SK-N-SH (cell line): ENCODE measurements at regions not wholly inside any gene's neighbourhood (a gene's known extent, or its start where the extent isn't known, plus 50 kb on each side); places are given as distances from the start of the nearest gene placed in this dataset.

ENCODE experiments used
- CTCF ChIA-PET: fragments of 300-600, 350-600 bp; formaldehyde crosslinking; extraction: SDS; loops from one replicate; lab custom pipeline; 2021; lab: Yijun Ruan, JAX
- POLR2A ChIA-PET: fragments of 350-600 bp; sonication (Branson Sonifier 250); formaldehyde crosslinking; extraction: SDS; loops from one replicate; lab custom pipeline; 2020; ENCODE audit warnings: antibody characterized with exemption, inconsistent platforms; lab: Yijun Ruan, JAX
- DNase-seq: peaks from one replicate; pipeline ENCODE4 v3.0.0; 2012
- H2AFZ ChIP-seq: fragments of 200-600 bp; sonication (generic); 2 replicates; pipeline ENCODE4 v1.8.1; 2016; ENCODE audit warnings: antibody characterized with exemption, mild to moderate bottlenecking, low read depth
- H3F3A ChIP-seq: fragments of 200-600 bp; sonication (generic); replicated peaks from 2 replicates; pipeline ENCODE3; 2016; ENCODE audit warnings: antibody characterized with exemption, mild to moderate bottlenecking; ENCODE audit not compliant: insufficient read depth
- H3K27ac ChIP-seq, 2 experiments: fragments of 200-500 bp in 1 of 2; fragments of 200-600 bp in 1 of 2; sonication (Bioruptor generic) in 1 of 2; sonication (generic), shearing (Covaris generic) in 1 of 2; 2 replicates each; pipeline versions ENCODE4 v1.5.1 to v1.6.1; 2014 to 2016; ENCODE audit warnings: low read depth in 2 of 2, inconsistent platforms in 1 of 2, low read length in 1 of 2, mild to moderate bottlenecking in 1 of 2, mixed read lengths in 1 of 2
- H3K27me3 ChIP-seq: fragments of 200-600 bp; sonication (generic), shearing (Covaris generic); 2 replicates; pipeline ENCODE4 v1.6.1; 2016; ENCODE audit warnings: mixed run types; ENCODE audit not compliant: insufficient read depth
- H3K36me3 ChIP-seq, 2 experiments: fragments of 200-500 bp in 1 of 2; fragments of 200-600 bp in 1 of 2; sonication (Bioruptor generic) in 1 of 2; sonication (generic) in 1 of 2; replicated peaks in 1 of 2; 2 replicates each; pipeline versions ENCODE3 to v1.5.1; 2014 to 2016; ENCODE audit warnings: low read length in 1 of 2, mild to moderate bottlenecking in 1 of 2; ENCODE audit not compliant: insufficient read depth in 2 of 2, control insufficient read depth in 1 of 2
- H3K4me1 ChIP-seq, 2 experiments: fragments of 200-500 bp in 1 of 2; fragments of 200-600 bp in 1 of 2; sonication (Bioruptor generic) in 1 of 2; sonication (generic), shearing (Covaris generic) in 1 of 2; 2 replicates each; pipeline versions ENCODE4 v1.5.1 to v1.6.1; 2014 to 2016; ENCODE audit warnings: low read depth in 1 of 2, low read length in 1 of 2, mixed run types in 1 of 2; ENCODE audit not compliant: insufficient read depth in 2 of 2, control insufficient read depth in 1 of 2
- H3K4me2 ChIP-seq: fragments of 200-600 bp; sonication (generic), shearing (Covaris generic); 2 replicates; pipeline ENCODE4 v1.6.1; 2017; ENCODE audit warnings: mixed run types
- H3K4me3 ChIP-seq, 2 experiments: fragments of 200-500 bp in 1 of 2; fragments of 200-600 bp in 1 of 2; sonication (Bioruptor generic) in 1 of 2; sonication (generic), shearing (Covaris generic) in 1 of 2; 2 replicates each; pipeline versions ENCODE4 v1.5.1 to v1.8.1; 2014 to 2016; ENCODE audit warnings: low read depth in 2 of 2, inconsistent platforms in 1 of 2, low read length in 1 of 2, mild to moderate bottlenecking in 1 of 2, mixed read lengths in 1 of 2, moderate library complexity in 1 of 2
- H3K79me2 ChIP-seq: fragments of 200-600 bp; sonication (generic); 2 replicates; pipeline ENCODE4 v1.8.1; 2017; ENCODE audit warnings: mild to moderate bottlenecking; ENCODE audit not compliant: insufficient read depth
- H3K9ac ChIP-seq: fragments of 200-600 bp; sonication (generic); 2 replicates; pipeline ENCODE4 v1.6.1; 2017; ENCODE audit warnings: mixed run types
- H3K9me2 ChIP-seq: fragments of 200-600 bp; sonication (generic); 2 replicates; pipeline ENCODE4 v1.6.1; 2017; ENCODE audit warnings: mixed run types
- H3K9me3 ChIP-seq: fragments of 200-600 bp; sonication (generic); 2 replicates; pipeline ENCODE4 v1.6.1; 2017; ENCODE audit warnings: mixed run types, mild to moderate bottlenecking, moderate library complexity
- H4K20me1 ChIP-seq: fragments of 200-600 bp; sonication (generic); 2 replicates; pipeline ENCODE4 v1.6.1; 2017; ENCODE audit warnings: mild to moderate bottlenecking, mixed run types; ENCODE audit not compliant: insufficient read depth
- CTCF ChIP-seq: fragments of 200-600 bp; sonication (generic); IDR thresholded peaks from 2 replicates; pipeline ENCODE4 v1.6.1; 2017; ENCODE audit warnings: antibody characterized with exemption, mild to moderate bottlenecking, moderate library complexity
- ELF1 ChIP-seq: IDR thresholded peaks from 2 replicates; pipeline ENCODE4 v1.4.0; 2012
- EP300 ChIP-seq, 2 experiments: IDR thresholded peaks; 2 replicates each; pipeline versions ENCODE4 v1.4.0 to v1.6.1; 2012; ENCODE audit warnings: borderline replicate concordance in 1 of 2, low read depth in 1 of 2, low read length in 1 of 2
- EZH2phosphoT487 ChIP-seq: fragments of 200-600 bp; sonication (generic); IDR thresholded peaks from 2 replicates; pipeline ENCODE4 v1.6.1; 2017; ENCODE audit warnings: low read depth, mixed run types, mild to moderate bottlenecking, antibody characterized with exemption, moderate library complexity, borderline replicate concordance
- FOSL2 ChIP-seq: IDR thresholded peaks from 2 replicates; pipeline ENCODE4 v1.4.0; 2012; ENCODE audit warnings: low read depth, mild to moderate bottlenecking, moderate library complexity, borderline replicate concordance
- FOXJ3 ChIP-seq: sonication (generic); formaldehyde crosslinking; IDR thresholded peaks from 2 replicates; pipeline ENCODE4 v1.5.1; 2020; ENCODE audit warnings: mild to moderate bottlenecking, missing genetic modification reagents
- FOXM1 ChIP-seq: IDR thresholded peaks from 2 replicates; pipeline ENCODE4 v1.4.0; 2012; ENCODE audit warnings: low read depth, mild to moderate bottlenecking
- IRF3 ChIP-seq: fragments of 150-350 bp; IDR thresholded peaks from 2 replicates; pipeline ENCODE4 v1.6.1; 2016; ENCODE audit warnings: mild to moderate bottlenecking, low read depth, low read length
- JUND ChIP-seq: IDR thresholded peaks from 2 replicates; pipeline ENCODE4 v1.4.0; 2012
- NRF1 ChIP-seq: IDR thresholded peaks from 2 replicates; pipeline ENCODE4 v1.6.1; 2012; ENCODE audit warnings: low read depth, mild to moderate bottlenecking, low read length
- REST ChIP-seq: IDR thresholded peaks from 2 replicates; pipeline ENCODE4 v1.6.1; 2012; ENCODE audit warnings: mild to moderate bottlenecking, low read depth, low read length, moderate library complexity
- RFX5 ChIP-seq: IDR thresholded peaks from 2 replicates; pipeline ENCODE4 v1.6.1; 2012; ENCODE audit warnings: mild to moderate bottlenecking, improper control_type of control experiment, low read length
- SIN3A ChIP-seq: IDR thresholded peaks from 2 replicates; pipeline ENCODE4 v1.6.1; 2012; ENCODE audit warnings: low read depth, mild to moderate bottlenecking, low read length, moderate library complexity, borderline replicate concordance
- SMC3 ChIP-seq: IDR thresholded peaks from 2 replicates; pipeline ENCODE4 v1.6.1; 2012; ENCODE audit warnings: low read depth, low read length, improper control_type of control experiment
- USF1 ChIP-seq: IDR thresholded peaks from 2 replicates; pipeline ENCODE4 v1.4.0; 2012; ENCODE audit warnings: low read depth, borderline replicate concordance
- WGBS: methylation state at CpG from one replicate; pipeline ENCODE4 v1.1.6; 2017; ENCODE audit warnings: low lambda C conversion rate; 5-methylcytosine and 5-hydroxymethylcytosine counted together
- TF ChIP-seq, protein P1 (sequence below): fragments of 150-350 bp; IDR thresholded peaks from 2 replicates; pipeline ENCODE4 v1.6.1; 2017; ENCODE audit warnings: antibody characterized with exemption, low read length, low read depth, borderline replicate concordance

GRCh38 chr5:125266106-125266505 is 519.7 kb upstream of the ZNF608 start:
- Histone ChIP-seq H3K4me3 (no peak overlapping the region), H3K4me2 (no peak overlapping the region), H3K27me3 (no peaks in the 10 kb centered on the region), H3F3A (no peaks in the 10 kb centered on the region), H3K79me2 (no peaks in the 10 kb centered on the region), H3K27ac (no peak overlapping the region), H3K4me1 (peaks cover 0 to 3% of the 10 kb centered on the region in 2 experiments; a peak in 1 of 4 replicates), H3K9me3 (0 out of 2 replicates have a peak, but pooled peaks cover 10% of the 10 kb centered on the region), H2AFZ (no peak overlapping the region), H3K9me2 (no peaks in the 10 kb centered on the region), H3K36me3 (no peaks in the 10 kb centered on the region), H3K9ac (no peak overlapping the region), H4K20me1 (no peaks in the 10 kb centered on the region)
- ChIA-PET POLR2A (no interaction called here), CTCF (no interaction called here)
- TF ChIP-seq SIN3A (no peak), RFX5 (no peak), ELF1 (no peak), FOSL2 (no peak)
- DNase-seq: no peak
- WGBS: 84% methylated on average over 2 of the region's 2 CpGs

DNA sequence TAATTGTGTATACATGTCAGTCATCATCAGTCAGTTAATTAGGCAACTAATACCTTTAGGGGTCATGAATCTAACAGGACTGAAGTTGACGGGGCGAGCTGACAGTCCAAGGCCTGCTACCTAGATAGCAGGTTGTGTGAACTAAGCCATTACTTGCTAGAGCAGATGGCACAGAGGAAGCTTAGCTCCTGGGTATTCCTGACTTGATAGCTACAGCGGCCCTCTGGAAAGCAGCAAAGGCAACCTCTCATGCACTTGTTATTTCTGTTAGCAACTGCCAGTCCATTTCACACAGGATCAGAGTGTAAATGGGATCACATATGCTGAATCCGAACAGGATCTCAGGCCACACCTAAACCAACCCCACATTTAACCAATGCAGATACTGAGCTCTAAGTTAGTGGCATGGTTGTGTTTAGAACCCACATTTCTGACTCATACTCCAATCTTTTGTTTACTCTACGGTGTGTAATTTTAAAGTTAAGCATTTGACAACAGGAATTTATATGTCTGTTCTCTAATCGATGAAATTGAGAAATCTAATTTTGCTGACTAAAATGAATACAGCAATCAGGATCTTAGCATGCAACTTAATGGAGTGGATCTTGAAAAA is 521.3 kb upstream of the ZNF608 start:
- Histone ChIP-seq H3F3A (no peaks in the 10 kb centered on the region), H3K4me1 (peaks cover 0 to 3% of the 10 kb centered on the region in 2 experiments; a peak in 1 of 4 replicates), H3K4me3 (no peak overlapping the region), H3K9me3 (no peaks in the 10 kb centered on the region), H3K27ac (no peak overlapping the region), H3K9ac (no peak overlapping the region), H3K4me2 (no peak overlapping the region), H4K20me1 (no peaks in the 10 kb centered on the region), H3K9me2 (no peaks in the 10 kb centered on the region), H3K27me3 (no peaks in the 10 kb centered on the region), H3K79me2 (no peaks in the 10 kb centered on the region), H2AFZ (no peak overlapping the region), H3K36me3 (no peaks in the 10 kb centered on the region)
- TF ChIP-seq, protein P1, sequence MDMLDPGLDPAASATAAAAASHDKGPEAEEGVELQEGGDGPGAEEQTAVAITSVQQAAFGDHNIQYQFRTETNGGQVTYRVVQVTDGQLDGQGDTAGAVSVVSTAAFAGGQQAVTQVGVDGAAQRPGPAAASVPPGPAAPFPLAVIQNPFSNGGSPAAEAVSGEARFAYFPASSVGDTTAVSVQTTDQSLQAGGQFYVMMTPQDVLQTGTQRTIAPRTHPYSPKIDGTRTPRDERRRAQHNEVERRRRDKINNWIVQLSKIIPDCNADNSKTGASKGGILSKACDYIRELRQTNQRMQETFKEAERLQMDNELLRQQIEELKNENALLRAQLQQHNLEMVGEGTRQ: no peak
- TF ChIP-seq EP300 (IDR thresholded peaks at IDR 0.05; ENCODE audit: borderline replicate concordance in 1 of 2, low read depth in 1 of 2, low read length in 1 of 2): no peak
- no peak for TF ChIP-seq CTCF
- TF ChIP-seq NRF1: no peak
- no peak for TF ChIP-seq REST
- no peak for TF ChIP-seq JUND
- no peak for TF ChIP-seq FOXM1
- no peak for TF ChIP-seq RFX5
- no peak for TF ChIP-seq USF1
- no peak for TF ChIP-seq FOXJ3 (CRISPR knock-in tag)
- no peak for TF ChIP-seq IRF3
- TF ChIP-seq EZH2phosphoT487: no peak
- TF ChIP-seq SMC3: no peak
- POLR2A ChIA-PET: interaction anchor here (1.2 kb wide), 1 partner anchor 9 kb away, joined by 3 read pairs; no protein-coding TSS in a partner anchor
- CTCF ChIA-PET: no interaction called here
- DNase-seq: no peak
- 88% methylated on average over 6 of the region's 6 CpGs for WGBS
